Neural cell (in vitro differentiated cells): ENCODE measurements at regions not wholly inside any gene's neighbourhood (a gene's known extent, or its start where the extent isn't known, plus 50 kb on each side); places are given as distances from the start of the nearest gene placed in this dataset.

Experiments
- CTCF ChIP-seq: fragments of 450-650 bp; IDR thresholded peaks from 2 replicates; pipeline ENCODE4 v1.5.1; 2014; ENCODE audit warnings: antibody characterized with exemption, mild to moderate bottlenecking, moderate library complexity; ENCODE audit not compliant: poor library complexity, severe bottlenecking
- EP300 ChIP-seq: fragments of 450-650 bp; conservative IDR thresholded peaks from 2 replicates; pipeline ENCODE4 v1.6.1; 2014; ENCODE audit warnings: antibody characterized with exemption, mild to moderate bottlenecking, moderate library complexity; ENCODE audit not compliant: poor library complexity, severe bottlenecking
- EZH2 ChIP-seq: fragments of 200-600, 300-800 bp; shearing (Covaris generic), sonication (generic); IDR thresholded peaks from 2 replicates; pipeline ENCODE4 v1.6.1; 2014; ENCODE audit warnings: antibody characterized with exemption, low read length, borderline replicate concordance, mild to moderate bottlenecking; ENCODE audit not compliant: insufficient read depth, poor library complexity, severe bottlenecking
- POLR2AphosphoS5 ChIP-seq: IDR thresholded peaks from 2 replicates; pipeline ENCODE4 v1.6.1; 2012
- RAD21 ChIP-seq: fragments of 450-650 bp; conservative IDR thresholded peaks from 2 replicates; pipeline ENCODE4 v1.6.1; 2014; ENCODE audit warnings: antibody characterized with exemption, mild to moderate bottlenecking, moderate library complexity
- REST ChIP-seq: IDR thresholded peaks from 2 replicates; pipeline ENCODE4 v1.6.1; 2012; ENCODE audit warnings: borderline replicate concordance
- TAF1 ChIP-seq: IDR thresholded peaks from 2 replicates; pipeline ENCODE4 v1.6.1; 2012; ENCODE audit warnings: low read depth

GRCh38 chr4:159538556-159538955 lies 435.7 kb downstream of the RAPGEF2 start:
- TF ChIP-seq POLR2AphosphoS5: no peak
- TF ChIP-seq CTCF: no peak
- no peak for TF ChIP-seq RAD21
- TF ChIP-seq EP300: no peak
- TF ChIP-seq TAF1: no peak
- no peak for TF ChIP-seq EZH2
- TF ChIP-seq REST: no peak
